BLaER1 (cell line): ENCODE measurements at regions not wholly inside any gene's neighbourhood (a gene's known extent, or its start where the extent isn't known, plus 50 kb on each side); places are given as distances from the start of the nearest gene placed in this dataset.

Experiments used
- H3K27ac ChIP-seq: shearing (Covaris generic); formaldehyde crosslinking; 2 replicates; pipeline ENCODE4 v1.8.1; 2022
- H3K27me3 ChIP-seq: shearing (Covaris generic); formaldehyde crosslinking; 2 replicates; pipeline ENCODE4 v1.8.1; 2022
- H3K36me3 ChIP-seq: shearing (Covaris generic); formaldehyde crosslinking; 2 replicates; pipeline ENCODE4 v1.8.1; 2022
- H3K4me1 ChIP-seq: shearing (Covaris generic); formaldehyde crosslinking; 2 replicates; pipeline ENCODE4 v1.8.1; 2022
- H3K4me2 ChIP-seq: shearing (Covaris generic); formaldehyde crosslinking; 2 replicates; pipeline ENCODE4 v1.8.1; 2022
- H3K4me3 ChIP-seq: shearing (Covaris generic); formaldehyde crosslinking; 2 replicates; pipeline ENCODE4 v1.8.1; 2022
- H3K9ac ChIP-seq: shearing (Covaris generic); formaldehyde crosslinking; 2 replicates; pipeline ENCODE4 v1.8.1; 2022
- H3K9me3 ChIP-seq: shearing (Covaris generic); formaldehyde crosslinking; 2 replicates; pipeline ENCODE4 v1.8.1; 2022
- H4K20me1 ChIP-seq: shearing (Covaris generic); formaldehyde crosslinking; 2 replicates; pipeline ENCODE4 v1.8.1; 2022
- Cebpa-rat ChIP-seq: shearing (Covaris generic); IDR thresholded peaks from 2 replicates; pipeline ENCODE4 v1.8.1; 2022

- Histone ChIP-seq H3K9me3 (no peaks in the 10 kb centered on the region), H3K27ac (no peak overlapping the region), H3K36me3 (no peaks in the 10 kb centered on the region), H3K4me1 (no peaks in the 10 kb centered on the region), H3K9ac (no peak overlapping the region), H3K4me3 (no peak overlapping the region), H3K4me2 (no peak overlapping the region), H3K27me3 (no peaks in the 10 kb centered on the region), H4K20me1 (no peaks in the 10 kb centered on the region)
- no peak for TF ChIP-seq Cebpa-rat
Measured at GRCh38 chr4:30670206-30670605, 50.0 kb upstream of the PCDH7 start.
